HCT116 (cell line): ENCODE measurements at regions not wholly inside any gene's neighbourhood (a gene's known extent, or its start where the extent isn't known, plus 50 kb on each side); places are given as distances from the start of the nearest gene placed in this dataset.

ENCODE experiments used
- ELF1 ChIP-seq: IDR thresholded peaks from 2 replicates; pipeline ENCODE4 v1.6.1; 2012; ENCODE audit warnings: low read depth, borderline replicate concordance
- EZH2 ChIP-seq: fragments of 200-600 bp; sonication (generic); IDR thresholded peaks from 2 replicates; pipeline ENCODE4 v1.6.1; 2017; ENCODE audit warnings: antibody characterized with exemption, mixed run types
- FOSL1 ChIP-seq: IDR thresholded peaks from 2 replicates; pipeline ENCODE4 v1.6.1; 2012; ENCODE audit warnings: low read depth
- POLR2A ChIP-seq: IDR thresholded peaks from 2 replicates; pipeline ENCODE4 v1.7.0; 2011; ENCODE audit warnings: borderline replicate concordance; ENCODE audit not compliant: insufficient read depth, insufficient read length; ENCODE audit errors: extremely low read depth
- POLR2AphosphoS5 ChIP-seq: IDR thresholded peaks from 2 replicates; pipeline ENCODE4 v1.6.1; 2011; ENCODE audit warnings: mild to moderate bottlenecking, low read depth, low read length, moderate library complexity
- RAD21 ChIP-seq: IDR thresholded peaks from 2 replicates; pipeline ENCODE4 v1.6.1; 2012; ENCODE audit warnings: low read depth, mild to moderate bottlenecking
- SIN3A ChIP-seq: IDR thresholded peaks from 2 replicates; pipeline ENCODE4 v1.6.1; 2012; ENCODE audit warnings: low read depth
- TCF7L2 ChIP-seq: IDR thresholded peaks from 2 replicates; pipeline ENCODE4 v1.7.0; 2011; ENCODE audit warnings: borderline replicate concordance, inconsistent platforms; ENCODE audit not compliant: insufficient read depth, insufficient read length; ENCODE audit errors: extremely low read depth
- YY1 ChIP-seq: IDR thresholded peaks from 2 replicates; pipeline ENCODE4 v1.6.1; 2011; ENCODE audit warnings: low read length, low read depth, moderate library complexity, mild to moderate bottlenecking; ENCODE audit not compliant: insufficient replicate concordance; ENCODE audit errors: extremely low read depth
- ZFX ChIP-seq: fragments of 450-650 bp; IDR thresholded peaks from 2 replicates; pipeline ENCODE4 v1.6.1; 2017
- TF ChIP-seq, protein P1 (sequence below): IDR thresholded peaks from 2 replicates; pipeline ENCODE4 v1.6.1; 2012; ENCODE audit warnings: low read depth
- TF ChIP-seq, protein P2 (sequence below), 3 experiments: fragments of 200-600 bp in 1 of 3; sonication (generic) in 1 of 3; IDR thresholded peaks in 2 of 3; conservative IDR thresholded peaks in 1 of 3; 2 replicates each; pipeline ENCODE4 v1.5.1; 2012 to 2017; ENCODE audit warnings: low read depth in 2 of 3, low read length in 2 of 3, antibody characterized with exemption in 1 of 3, borderline replicate concordance in 1 of 3, control low read depth in 1 of 3, mild to moderate bottlenecking in 1 of 3, mixed read lengths in 1 of 3, mixed run types in 1 of 3, moderate library complexity in 1 of 3; ENCODE audit not compliant: insufficient read depth in 1 of 3
- TF ChIP-seq, protein P3 (sequence below): IDR thresholded peaks from 2 replicates; pipeline ENCODE4 v1.6.1; 2012

DNA sequence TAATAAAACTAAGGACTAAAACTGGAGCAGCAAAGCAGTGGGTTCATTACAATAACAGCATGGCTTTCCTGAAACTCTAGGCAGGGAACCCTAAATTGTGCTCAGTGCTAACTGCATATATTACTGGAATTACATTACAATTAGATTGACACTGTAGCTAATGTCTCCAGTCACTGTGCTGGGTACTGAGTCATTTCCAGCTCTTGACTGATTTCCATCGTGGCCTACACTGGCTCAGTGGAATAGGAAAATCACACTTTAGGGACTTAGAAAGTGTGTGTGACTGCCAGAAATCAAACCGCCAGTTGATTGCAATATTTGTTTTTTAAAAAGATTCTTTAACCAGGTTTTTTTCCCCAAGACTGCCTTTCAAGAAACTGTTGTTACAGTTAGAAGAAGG is 1447.4 kb upstream of the GOT2 start:
- no peak for TF ChIP-seq FOSL1
- TF ChIP-seq, protein P1, sequence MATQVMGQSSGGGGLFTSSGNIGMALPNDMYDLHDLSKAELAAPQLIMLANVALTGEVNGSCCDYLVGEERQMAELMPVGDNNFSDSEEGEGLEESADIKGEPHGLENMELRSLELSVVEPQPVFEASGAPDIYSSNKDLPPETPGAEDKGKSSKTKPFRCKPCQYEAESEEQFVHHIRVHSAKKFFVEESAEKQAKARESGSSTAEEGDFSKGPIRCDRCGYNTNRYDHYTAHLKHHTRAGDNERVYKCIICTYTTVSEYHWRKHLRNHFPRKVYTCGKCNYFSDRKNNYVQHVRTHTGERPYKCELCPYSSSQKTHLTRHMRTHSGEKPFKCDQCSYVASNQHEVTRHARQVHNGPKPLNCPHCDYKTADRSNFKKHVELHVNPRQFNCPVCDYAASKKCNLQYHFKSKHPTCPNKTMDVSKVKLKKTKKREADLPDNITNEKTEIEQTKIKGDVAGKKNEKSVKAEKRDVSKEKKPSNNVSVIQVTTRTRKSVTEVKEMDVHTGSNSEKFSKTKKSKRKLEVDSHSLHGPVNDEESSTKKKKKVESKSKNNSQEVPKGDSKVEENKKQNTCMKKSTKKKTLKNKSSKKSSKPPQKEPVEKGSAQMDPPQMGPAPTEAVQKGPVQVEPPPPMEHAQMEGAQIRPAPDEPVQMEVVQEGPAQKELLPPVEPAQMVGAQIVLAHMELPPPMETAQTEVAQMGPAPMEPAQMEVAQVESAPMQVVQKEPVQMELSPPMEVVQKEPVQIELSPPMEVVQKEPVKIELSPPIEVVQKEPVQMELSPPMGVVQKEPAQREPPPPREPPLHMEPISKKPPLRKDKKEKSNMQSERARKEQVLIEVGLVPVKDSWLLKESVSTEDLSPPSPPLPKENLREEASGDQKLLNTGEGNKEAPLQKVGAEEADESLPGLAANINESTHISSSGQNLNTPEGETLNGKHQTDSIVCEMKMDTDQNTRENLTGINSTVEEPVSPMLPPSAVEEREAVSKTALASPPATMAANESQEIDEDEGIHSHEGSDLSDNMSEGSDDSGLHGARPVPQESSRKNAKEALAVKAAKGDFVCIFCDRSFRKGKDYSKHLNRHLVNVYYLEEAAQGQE, result no peak
- no peak for TF ChIP-seq TCF7L2
- no peak for TF ChIP-seq POLR2AphosphoS5
- no peak for TF ChIP-seq YY1
- TF ChIP-seq EZH2, result no peak
- TF ChIP-seq, protein P2, sequence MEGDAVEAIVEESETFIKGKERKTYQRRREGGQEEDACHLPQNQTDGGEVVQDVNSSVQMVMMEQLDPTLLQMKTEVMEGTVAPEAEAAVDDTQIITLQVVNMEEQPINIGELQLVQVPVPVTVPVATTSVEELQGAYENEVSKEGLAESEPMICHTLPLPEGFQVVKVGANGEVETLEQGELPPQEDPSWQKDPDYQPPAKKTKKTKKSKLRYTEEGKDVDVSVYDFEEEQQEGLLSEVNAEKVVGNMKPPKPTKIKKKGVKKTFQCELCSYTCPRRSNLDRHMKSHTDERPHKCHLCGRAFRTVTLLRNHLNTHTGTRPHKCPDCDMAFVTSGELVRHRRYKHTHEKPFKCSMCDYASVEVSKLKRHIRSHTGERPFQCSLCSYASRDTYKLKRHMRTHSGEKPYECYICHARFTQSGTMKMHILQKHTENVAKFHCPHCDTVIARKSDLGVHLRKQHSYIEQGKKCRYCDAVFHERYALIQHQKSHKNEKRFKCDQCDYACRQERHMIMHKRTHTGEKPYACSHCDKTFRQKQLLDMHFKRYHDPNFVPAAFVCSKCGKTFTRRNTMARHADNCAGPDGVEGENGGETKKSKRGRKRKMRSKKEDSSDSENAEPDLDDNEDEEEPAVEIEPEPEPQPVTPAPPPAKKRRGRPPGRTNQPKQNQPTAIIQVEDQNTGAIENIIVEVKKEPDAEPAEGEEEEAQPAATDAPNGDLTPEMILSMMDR (IDR thresholded peaks at IDR 0.05 in 2 of 3, conservative IDR thresholded peaks at IDR 0.05 in 1 of 3; ENCODE audit: borderline replicate concordance in 1 of 3, insufficient read depth in 1 of 3, low read depth in 2 of 3, low read length in 2 of 3), result no peak
- no peak for TF ChIP-seq RAD21
- TF ChIP-seq, protein P3, sequence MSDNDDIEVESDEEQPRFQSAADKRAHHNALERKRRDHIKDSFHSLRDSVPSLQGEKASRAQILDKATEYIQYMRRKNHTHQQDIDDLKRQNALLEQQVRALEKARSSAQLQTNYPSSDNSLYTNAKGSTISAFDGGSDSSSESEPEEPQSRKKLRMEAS, result no peak
- TF ChIP-seq SIN3A, result no peak
- no peak for TF ChIP-seq ZFX
- no peak for TF ChIP-seq ELF1
- no peak for TF ChIP-seq POLR2A
